OCI-LY1 (cell line): ENCODE measurements at regions not wholly inside any gene's neighbourhood (a gene's known extent, or its start where the extent isn't known, plus 50 kb on each side); places are given as distances from the start of the nearest gene placed in this dataset.

Source experiments
- H2AFZ ChIP-seq: fragments of 200-600 bp; sonication (generic), shearing (Covaris generic); 2 replicates; pipeline ENCODE4 v1.6.0; 2014; ENCODE audit warnings: antibody characterized with exemption, mild to moderate bottlenecking, low read length
- H3F3A ChIP-seq: fragments of 200-600 bp; sonication (generic), shearing (Covaris generic); 2 replicates; pipeline ENCODE4 v1.6.0; 2014; ENCODE audit warnings: mild to moderate bottlenecking, antibody characterized with exemption, low read length, moderate library complexity; ENCODE audit not compliant: insufficient read depth
- H3K27ac ChIP-seq: fragments of 200-600 bp; sonication (generic); 2 replicates; pipeline ENCODE4 v1.5.1; 2014; ENCODE audit warnings: low read length, mixed run types, mild to moderate bottlenecking, low read depth; ENCODE audit not compliant: poor library complexity, severe bottlenecking
- H3K27me3 ChIP-seq: fragments of 200-600 bp; sonication (generic); 2 replicates; pipeline ENCODE4 v1.6.0; 2014; ENCODE audit warnings: antibody characterized with exemption, mild to moderate bottlenecking, low read length, moderate library complexity; ENCODE audit not compliant: insufficient read depth
- H3K36me3 ChIP-seq: fragments of 200-600 bp; sonication (generic); 2 replicates; pipeline ENCODE4 v1.6.1; 2014; ENCODE audit warnings: mild to moderate bottlenecking, antibody characterized with exemption, low read length, moderate library complexity, mixed read lengths; ENCODE audit not compliant: insufficient read depth
- H3K4me1 ChIP-seq: fragments of 200-600 bp; sonication (generic); 2 replicates; pipeline ENCODE4 v1.5.1; 2014; ENCODE audit warnings: mild to moderate bottlenecking, low read length, moderate library complexity; ENCODE audit not compliant: insufficient read depth, severe bottlenecking
- H3K4me2 ChIP-seq: fragments of 200-600 bp; sonication (generic), shearing (Covaris generic); 2 replicates; pipeline ENCODE4 v1.6.1; 2014; ENCODE audit warnings: low read length
- H3K4me3 ChIP-seq: fragments of 200-600 bp; sonication (generic); 2 replicates; pipeline ENCODE4 v1.5.1; 2014; ENCODE audit warnings: low read length, low read depth, mild to moderate bottlenecking, mixed read lengths; ENCODE audit not compliant: poor library complexity, severe bottlenecking
- H3K79me2 ChIP-seq: fragments of 200-600 bp; shearing (Covaris generic); 2 replicates; pipeline ENCODE4 v1.6.1; 2016; ENCODE audit warnings: mixed run types, low read length, mixed read lengths; ENCODE audit not compliant: insufficient read depth
- H3K9ac ChIP-seq: fragments of 200-600 bp; sonication (generic), shearing (Covaris generic); 2 replicates; pipeline ENCODE4 v1.6.1; 2014; ENCODE audit warnings: mild to moderate bottlenecking, low read length, mixed read lengths
- H3K9me2 ChIP-seq: fragments of 200-600 bp; sonication (generic), shearing (Covaris generic); 2 replicates; pipeline ENCODE4 v1.6.1; 2014; ENCODE audit warnings: low read depth, mild to moderate bottlenecking, low read length, mixed read lengths
- H3K9me3 ChIP-seq: fragments of 200-600 bp; shearing (Covaris generic); 2 replicates; pipeline ENCODE4 v1.6.1; 2014; ENCODE audit warnings: low read length, mixed read lengths
- H4K20me1 ChIP-seq: fragments of 200-600 bp; sonication (generic), shearing (Covaris generic); 2 replicates; pipeline ENCODE4 v1.6.0; 2016; ENCODE audit warnings: mild to moderate bottlenecking, low read length; ENCODE audit not compliant: insufficient read depth
- EZH2 ChIP-seq: fragments of 200-600 bp; sonication (generic), shearing (Covaris generic); IDR thresholded peaks from 2 replicates; pipeline ENCODE4 v1.8.0; 2017; ENCODE audit warnings: borderline replicate concordance, mixed run types, mild to moderate bottlenecking, antibody characterized with exemption, low read length, moderate library complexity, mixed read lengths
- TF ChIP-seq, protein P1 (sequence below): fragments of 200-600 bp; sonication (generic), shearing (Covaris generic); IDR thresholded peaks from 2 replicates; pipeline ENCODE4 v1.5.1; 2017; ENCODE audit warnings: mild to moderate bottlenecking, antibody characterized with exemption, low read length, moderate library complexity, mixed read lengths

DNA sequence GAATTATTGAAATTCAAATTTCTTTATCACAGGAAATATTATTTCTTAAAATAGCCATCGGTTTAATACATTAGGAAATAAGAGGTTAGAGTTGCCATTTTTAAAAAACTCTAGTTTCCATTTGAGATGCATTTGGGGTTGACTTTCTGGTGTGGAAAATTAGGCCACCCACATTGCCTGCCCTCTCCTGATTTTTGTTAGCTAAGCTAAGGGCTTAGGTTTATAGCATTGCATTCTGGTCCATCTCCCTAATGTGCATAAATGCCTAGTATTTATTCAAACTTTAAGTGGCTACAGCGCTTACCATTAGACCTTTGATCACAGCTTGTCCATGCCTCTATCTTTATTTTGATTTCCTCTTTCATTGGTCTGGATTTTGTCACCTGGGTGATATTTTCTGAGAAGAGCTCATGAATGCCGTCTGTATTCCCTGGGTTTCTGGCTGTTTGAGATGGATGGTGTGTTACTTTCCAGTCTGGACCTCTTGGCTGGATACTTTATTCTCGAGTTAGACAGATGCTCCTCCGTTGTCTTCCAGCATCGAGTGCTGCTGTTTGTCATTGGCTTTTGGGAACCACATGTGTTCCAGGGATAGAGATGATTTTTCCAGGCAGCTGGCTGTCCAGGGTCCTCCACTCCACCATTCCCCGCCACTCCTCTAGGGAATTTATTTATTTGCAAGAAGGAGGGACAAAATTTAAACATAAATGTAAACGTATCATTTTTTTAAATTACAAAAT lies 120.3 kb downstream of the KATNIP start:
- Histone ChIP-seq H3K9me2 (no peaks in the 10 kb centered on the region), H3K4me2 (no peak overlapping the region)

DNA sequence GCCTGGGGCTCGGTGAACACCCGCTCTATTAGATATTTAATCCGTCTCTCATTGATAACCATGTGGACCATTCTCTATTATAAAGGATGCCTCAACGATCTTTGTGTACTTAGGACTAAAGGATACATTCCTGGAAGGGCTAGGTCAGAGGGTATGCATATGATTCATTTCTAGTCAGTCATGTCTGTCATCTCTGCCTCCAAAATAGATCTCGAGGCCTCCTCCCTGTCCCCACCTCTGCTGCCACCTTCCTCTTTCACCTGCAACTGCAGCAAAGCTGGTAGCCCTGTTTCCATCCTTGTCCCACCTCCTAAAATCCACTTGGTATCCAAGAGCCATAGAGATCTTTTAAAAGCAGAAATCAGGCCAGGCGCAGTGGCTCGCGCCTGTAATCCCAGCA lies 121.5 kb downstream of the KATNIP start:
- no peak overlapping the region for H3K9ac ChIP-seq
- no peaks in the 10 kb centered on the region for H3K27me3 ChIP-seq
- H3K4me2 ChIP-seq: no peak overlapping the region
- no peak overlapping the region for H3K27ac ChIP-seq
- no peaks in the 10 kb centered on the region for H3K4me1 ChIP-seq
- TF ChIP-seq, protein P1, sequence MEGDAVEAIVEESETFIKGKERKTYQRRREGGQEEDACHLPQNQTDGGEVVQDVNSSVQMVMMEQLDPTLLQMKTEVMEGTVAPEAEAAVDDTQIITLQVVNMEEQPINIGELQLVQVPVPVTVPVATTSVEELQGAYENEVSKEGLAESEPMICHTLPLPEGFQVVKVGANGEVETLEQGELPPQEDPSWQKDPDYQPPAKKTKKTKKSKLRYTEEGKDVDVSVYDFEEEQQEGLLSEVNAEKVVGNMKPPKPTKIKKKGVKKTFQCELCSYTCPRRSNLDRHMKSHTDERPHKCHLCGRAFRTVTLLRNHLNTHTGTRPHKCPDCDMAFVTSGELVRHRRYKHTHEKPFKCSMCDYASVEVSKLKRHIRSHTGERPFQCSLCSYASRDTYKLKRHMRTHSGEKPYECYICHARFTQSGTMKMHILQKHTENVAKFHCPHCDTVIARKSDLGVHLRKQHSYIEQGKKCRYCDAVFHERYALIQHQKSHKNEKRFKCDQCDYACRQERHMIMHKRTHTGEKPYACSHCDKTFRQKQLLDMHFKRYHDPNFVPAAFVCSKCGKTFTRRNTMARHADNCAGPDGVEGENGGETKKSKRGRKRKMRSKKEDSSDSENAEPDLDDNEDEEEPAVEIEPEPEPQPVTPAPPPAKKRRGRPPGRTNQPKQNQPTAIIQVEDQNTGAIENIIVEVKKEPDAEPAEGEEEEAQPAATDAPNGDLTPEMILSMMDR: no peak
- TF ChIP-seq EZH2: no peak
- no peaks in the 10 kb centered on the region for H4K20me1 ChIP-seq
- H2AFZ ChIP-seq: no peak overlapping the region
- H3K9me3 ChIP-seq: no peaks in the 10 kb centered on the region
- no peaks in the 10 kb centered on the region for H3K9me2 ChIP-seq
- H3K79me2 ChIP-seq: no peaks in the 10 kb centered on the region
- no peaks in the 10 kb centered on the region for H3F3A ChIP-seq
- H3K4me3 ChIP-seq: no peak overlapping the region
- no peaks in the 10 kb centered on the region for H3K36me3 ChIP-seq

More for the DNA sequence above, 120.3 kb downstream of the KATNIP start:
- no peak overlapping the region for H3K27ac ChIP-seq
- H4K20me1 ChIP-seq: no peaks in the 10 kb centered on the region
- H3F3A ChIP-seq: no peaks in the 10 kb centered on the region
- H3K27me3 ChIP-seq: no peaks in the 10 kb centered on the region
- H3K9me3 ChIP-seq: no peaks in the 10 kb centered on the region
- no peak overlapping the region for H3K4me3 ChIP-seq
- no peaks in the 10 kb centered on the region for H3K4me1 ChIP-seq
- no peak overlapping the region for H2AFZ ChIP-seq
- H3K36me3 ChIP-seq: no peaks in the 10 kb centered on the region
- no peaks in the 10 kb centered on the region for H3K79me2 ChIP-seq
- TF ChIP-seq, protein P1: no peak
- TF ChIP-seq EZH2: no peak
- no peak overlapping the region for H3K9ac ChIP-seq

DNA sequence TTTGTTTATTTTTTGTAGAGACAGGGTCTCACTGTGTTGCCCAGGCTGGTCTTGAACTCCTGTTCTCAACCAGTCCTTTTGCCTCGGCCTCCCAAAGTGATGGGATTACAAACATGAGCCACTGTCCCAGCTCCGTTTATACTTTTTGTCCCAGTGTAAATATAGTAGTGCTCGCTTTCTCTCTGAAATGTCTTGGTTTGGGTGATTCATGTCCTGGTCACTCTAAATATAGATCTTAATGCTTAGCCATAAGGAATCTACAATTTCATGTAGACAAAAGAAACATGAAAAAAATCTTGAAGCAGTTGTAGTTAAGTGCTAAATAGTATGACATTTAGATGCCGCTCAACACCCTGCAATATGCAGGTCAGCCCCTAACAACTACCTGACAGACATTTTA lies 126.9 kb downstream of the KATNIP start:
- H3K36me3 ChIP-seq: no peaks in the 10 kb centered on the region
- no peak overlapping the region for H3K4me2 ChIP-seq
- H3K27ac ChIP-seq: no peak overlapping the region
- TF ChIP-seq, protein P1: no peak
- TF ChIP-seq EZH2: no peak
- H3K27me3 ChIP-seq: no peaks in the 10 kb centered on the region
- no peaks in the 10 kb centered on the region for H3K9me3 ChIP-seq
- H4K20me1 ChIP-seq: no peaks in the 10 kb centered on the region
- H3K9ac ChIP-seq: no peak overlapping the region
- H3K79me2 ChIP-seq: no peaks in the 10 kb centered on the region
- no peaks in the 10 kb centered on the region for H3K4me1 ChIP-seq
- H3K4me3 ChIP-seq: no peak overlapping the region
- H3K9me2 ChIP-seq: no peaks in the 10 kb centered on the region
- no peak overlapping the region for H2AFZ ChIP-seq
- H3F3A ChIP-seq: no peaks in the 10 kb centered on the region
